SH-SY5Y (cell line): ENCODE measurements at regions not wholly inside any gene's neighbourhood (a gene's known extent, or its start where the extent isn't known, plus 50 kb on each side); places are given as distances from the start of the nearest gene placed in this dataset.

ENCODE experiments used
- GATA2 ChIP-seq: IDR thresholded peaks from 2 replicates; pipeline ENCODE4 v1.6.1; 2011; ENCODE audit warnings: mild to moderate bottlenecking, low read depth, low read length
- GATA3 ChIP-seq: IDR thresholded peaks from 2 replicates; pipeline ENCODE4 v1.6.1; 2011; ENCODE audit warnings: low read depth, mild to moderate bottlenecking, low read length, moderate library complexity

- TF ChIP-seq GATA2 (no peak), GATA3 (no peak)
Observed at GRCh38 chr14:86515195-86515594, 985.3 kb downstream of the FLRT2 start.
